ENCODE measurements at regions not wholly inside any gene's neighbourhood (a gene's known extent, or its start where the extent isn't known, plus 50 kb on each side); places are given as distances from the start of the nearest gene placed in this dataset.

DNA sequence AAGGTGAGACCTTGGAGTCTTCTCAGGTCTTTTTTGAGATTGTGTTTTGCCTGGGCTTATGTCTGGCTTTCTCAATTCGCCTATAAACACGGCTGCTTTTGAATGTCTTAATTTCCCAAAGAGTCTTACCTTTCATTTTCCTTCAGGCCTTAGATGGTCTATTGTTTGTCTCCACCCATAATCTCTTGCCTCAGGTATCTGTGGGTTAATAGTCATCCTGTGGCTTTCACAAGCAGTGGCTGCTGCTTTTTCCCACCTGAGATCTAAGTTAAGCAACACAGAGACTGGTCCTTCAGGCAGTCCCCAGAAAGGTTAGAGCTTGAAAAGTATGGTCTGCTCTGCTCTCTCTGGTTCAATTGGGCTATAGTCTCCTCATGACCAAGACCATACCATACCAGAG is 275.3 kb downstream of the INSIG2 start:
- Histone ChIP-seq H2AFZ (ENCODE audit: low read length) (no peak overlapping the region), H3K4me3 (ENCODE audit: low read depth, low read length, poor library complexity, severe bottlenecking) (no peak overlapping the region), H3K4me1 (ENCODE audit: insufficient read depth, low read length, severe bottlenecking) (no peaks in the 10 kb centered on the region), H3K4me2 (ENCODE audit: low read length) (no peak overlapping the region), H3K9me2 (ENCODE audit: low read depth, low read length) (no peaks in the 10 kb centered on the region), H3K9me3 (ENCODE audit: low read length) (no peaks in the 10 kb centered on the region), H4K20me1 (ENCODE audit: insufficient read depth, low read length) (no peaks in the 10 kb centered on the region), H3K36me3 (ENCODE audit: insufficient read depth, low read length) (no peaks in the 10 kb centered on the region), H3K79me2 (ENCODE audit: insufficient read depth, low read length) (no peaks in the 10 kb centered on the region), H3K27ac (ENCODE audit: low read depth, low read length, poor library complexity, severe bottlenecking) (no peak overlapping the region), H3K27me3 (ENCODE audit: insufficient read depth, low read length) (no peaks in the 10 kb centered on the region), H3K9ac (ENCODE audit: low read length) (no peak overlapping the region), H3F3A (ENCODE audit: insufficient read depth, low read length) (no peaks in the 10 kb centered on the region)
- TF ChIP-seq, protein P1, sequence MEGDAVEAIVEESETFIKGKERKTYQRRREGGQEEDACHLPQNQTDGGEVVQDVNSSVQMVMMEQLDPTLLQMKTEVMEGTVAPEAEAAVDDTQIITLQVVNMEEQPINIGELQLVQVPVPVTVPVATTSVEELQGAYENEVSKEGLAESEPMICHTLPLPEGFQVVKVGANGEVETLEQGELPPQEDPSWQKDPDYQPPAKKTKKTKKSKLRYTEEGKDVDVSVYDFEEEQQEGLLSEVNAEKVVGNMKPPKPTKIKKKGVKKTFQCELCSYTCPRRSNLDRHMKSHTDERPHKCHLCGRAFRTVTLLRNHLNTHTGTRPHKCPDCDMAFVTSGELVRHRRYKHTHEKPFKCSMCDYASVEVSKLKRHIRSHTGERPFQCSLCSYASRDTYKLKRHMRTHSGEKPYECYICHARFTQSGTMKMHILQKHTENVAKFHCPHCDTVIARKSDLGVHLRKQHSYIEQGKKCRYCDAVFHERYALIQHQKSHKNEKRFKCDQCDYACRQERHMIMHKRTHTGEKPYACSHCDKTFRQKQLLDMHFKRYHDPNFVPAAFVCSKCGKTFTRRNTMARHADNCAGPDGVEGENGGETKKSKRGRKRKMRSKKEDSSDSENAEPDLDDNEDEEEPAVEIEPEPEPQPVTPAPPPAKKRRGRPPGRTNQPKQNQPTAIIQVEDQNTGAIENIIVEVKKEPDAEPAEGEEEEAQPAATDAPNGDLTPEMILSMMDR (IDR thresholded peaks at IDR 0.05; ENCODE audit: low read length): no peak
- no peak for TF ChIP-seq EZH2 (IDR thresholded peaks at IDR 0.05; ENCODE audit: borderline replicate concordance, low read length)

DNA sequence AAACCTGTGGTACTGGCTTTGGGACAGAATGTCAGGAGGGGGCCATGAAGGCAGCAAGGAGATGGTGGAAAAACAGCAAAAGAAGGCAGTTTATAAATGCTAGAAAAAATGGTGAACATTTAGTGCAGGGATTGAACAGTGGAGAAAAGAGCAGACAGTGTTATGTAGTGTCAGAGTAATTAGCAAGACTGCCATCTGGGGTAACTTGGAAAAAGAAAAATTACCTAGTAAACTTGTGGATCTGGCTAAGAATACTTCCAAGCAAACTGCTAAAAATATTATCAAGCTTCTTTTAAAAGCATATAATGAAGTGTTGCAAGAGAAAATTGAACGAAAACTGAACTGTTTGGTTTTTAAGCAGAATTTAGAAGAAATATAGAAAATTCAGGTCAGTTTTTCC is 267.8 kb downstream of the INSIG2 start:
- H3K36me3 ChIP-seq (ENCODE audit: insufficient read depth, low read length): no peaks in the 10 kb centered on the region
- H3K4me3 ChIP-seq (ENCODE audit: low read depth, low read length, poor library complexity, severe bottlenecking): no peak overlapping the region
- H3K9me3 ChIP-seq (ENCODE audit: low read length): no peaks in the 10 kb centered on the region
- no peaks in the 10 kb centered on the region for H3K27me3 ChIP-seq (ENCODE audit: insufficient read depth, low read length)
- H3K4me1 ChIP-seq (ENCODE audit: insufficient read depth, low read length, severe bottlenecking): no peaks in the 10 kb centered on the region
- no peaks in the 10 kb centered on the region for H3F3A ChIP-seq (ENCODE audit: insufficient read depth, low read length)
- no peaks in the 10 kb centered on the region for H3K9me2 ChIP-seq (ENCODE audit: low read depth, low read length)
- no peak overlapping the region for H2AFZ ChIP-seq (ENCODE audit: low read length)
- H3K9ac ChIP-seq (ENCODE audit: low read length): no peak overlapping the region
- no peak overlapping the region for H3K27ac ChIP-seq (ENCODE audit: low read depth, low read length, poor library complexity, severe bottlenecking)
- TF ChIP-seq, protein P1 (IDR thresholded peaks at IDR 0.05; ENCODE audit: low read length): no peak
- TF ChIP-seq EZH2 (IDR thresholded peaks at IDR 0.05; ENCODE audit: borderline replicate concordance, low read length): no peak
- H4K20me1 ChIP-seq (ENCODE audit: insufficient read depth, low read length): no peaks in the 10 kb centered on the region
- no peak overlapping the region for H3K4me2 ChIP-seq (ENCODE audit: low read length)
- H3K79me2 ChIP-seq (ENCODE audit: insufficient read depth, low read length): no peaks in the 10 kb centered on the region

DNA sequence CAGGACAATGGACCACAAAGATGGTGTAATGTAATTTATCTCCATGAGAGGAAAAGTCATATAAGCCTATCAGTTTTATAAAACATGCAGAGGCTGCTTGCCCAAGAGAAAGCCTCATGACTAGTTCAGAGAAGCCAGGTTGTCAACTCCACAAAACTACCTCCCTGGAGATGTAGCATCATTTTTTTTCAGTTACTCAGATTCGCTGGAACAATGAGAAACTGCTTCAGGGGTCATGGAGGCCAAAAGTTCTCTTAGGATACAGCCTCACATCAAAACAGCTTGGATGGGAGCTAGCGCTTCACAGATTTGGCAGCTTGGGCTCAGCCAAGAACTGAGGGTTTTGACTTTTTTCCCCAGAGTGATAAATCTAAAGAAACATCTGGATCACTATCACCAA is 263.5 kb downstream of the INSIG2 start:
- Histone ChIP-seq H3K4me1 (ENCODE audit: insufficient read depth, low read length, severe bottlenecking) (no peaks in the 10 kb centered on the region), H3K27me3 (ENCODE audit: insufficient read depth, low read length) (no peaks in the 10 kb centered on the region), H3K36me3 (ENCODE audit: insufficient read depth, low read length) (no peaks in the 10 kb centered on the region), H3K79me2 (ENCODE audit: insufficient read depth, low read length) (no peaks in the 10 kb centered on the region), H2AFZ (ENCODE audit: low read length) (no peak overlapping the region), H3K9me3 (ENCODE audit: low read length) (no peaks in the 10 kb centered on the region), H4K20me1 (ENCODE audit: insufficient read depth, low read length) (no peaks in the 10 kb centered on the region), H3K9me2 (ENCODE audit: low read depth, low read length) (no peaks in the 10 kb centered on the region), H3F3A (ENCODE audit: insufficient read depth, low read length) (no peaks in the 10 kb centered on the region), H3K9ac (ENCODE audit: low read length) (no peak overlapping the region), H3K27ac (ENCODE audit: low read depth, low read length, poor library complexity, severe bottlenecking) (no peak overlapping the region), H3K4me2 (ENCODE audit: low read length) (no peak overlapping the region), H3K4me3 (ENCODE audit: low read depth, low read length, poor library complexity, severe bottlenecking) (no peak overlapping the region)
- TF ChIP-seq, protein P1 (IDR thresholded peaks at IDR 0.05; ENCODE audit: low read length): no peak
- TF ChIP-seq EZH2 (IDR thresholded peaks at IDR 0.05; ENCODE audit: borderline replicate concordance, low read length): no peak
